ENCODE measurements at regions not wholly inside any gene's neighbourhood (a gene's known extent, or its start where the extent isn't known, plus 50 kb on each side); places are given as distances from the start of the nearest gene placed in this dataset.

- no peak for DNase-seq
These were observed 226.9 kb downstream of the CDC5L start for GRCh38 chr6:44614396-44614795.

- DNase-seq, result no peak
These were observed 228.1 kb downstream of the CDC5L start for GRCh38 chr6:44615621-44616020.

- DNase-seq, result no peak
These were observed 229.9 kb downstream of the CDC5L start for GRCh38 chr6:44617416-44617815.

GRCh38 chr6:44618371-44618770, 230.9 kb downstream of the CDC5L start:
- no peak for DNase-seq

GRCh38 chr6:44620922-44621321, 233.4 kb downstream of the CDC5L start:
- no peak for DNase-seq

- DNase-seq, result no peak
These were observed 234.3 kb downstream of the CDC5L start for GRCh38 chr6:44621846-44622245.

GRCh38 chr6:44622555-44622954, 235.0 kb downstream of the CDC5L start:
- DNase-seq, result no peak

- no peak for DNase-seq
These were observed 235.4 kb downstream of the CDC5L start for GRCh38 chr6:44622956-44623355.

- DNase-seq, result no peak
These were observed 236.7 kb downstream of the CDC5L start for GRCh38 chr6:44624226-44624625.

GRCh38 chr6:44624936-44625573, 237.5 kb downstream of the CDC5L start:
- DNase-seq, result no peak

- DNase-seq, result no peak
These were observed 238.5 kb downstream of the CDC5L start for GRCh38 chr6:44625996-44626395.

GRCh38 chr6:44626616-44627015, 239.1 kb downstream of the CDC5L start:
- DNase-seq, result no peak

- no peak for DNase-seq
These were observed 239.8 kb downstream of the CDC5L start for GRCh38 chr6:44627091-44627882.

- no peak for DNase-seq
These were observed 240.4 kb downstream of the CDC5L start for GRCh38 chr6:44627883-44628271.

- no peak for DNase-seq
These were observed 240.8 kb downstream of the CDC5L start for GRCh38 chr6:44628347-44628746.

- no peak for DNase-seq
These were observed 242.1 kb downstream of the CDC5L start for GRCh38 chr6:44629636-44630035.

- DNase-seq, result peak; percentile 37
These were observed 242.9 kb downstream of the CDC5L start for GRCh38 chr6:44630125-44631028.

GRCh38 chr6:44631968-44632367, 244.5 kb downstream of the CDC5L start:
- DNase-seq, result no peak

- no peak for DNase-seq
These were observed 246.8 kb downstream of the CDC5L start for GRCh38 chr6:44634321-44634720.

- DNase-seq, result no peak
These were observed 248.0 kb downstream of the CDC5L start for GRCh38 chr6:44635486-44635885.

GRCh38 chr6:44636561-44637248, 249.2 kb downstream of the CDC5L start:
- no peak for DNase-seq

GRCh38 chr6:44641344-44642031, 254.0 kb downstream of the CDC5L start:
- no peak for DNase-seq
